Activated CD8-positive, alpha-beta memory T cell treated with anti-CD3 and anti-CD28 coated beads, Interleukin-2, amount 50 U/mL, for 24 hours (primary cell): ENCODE measurements at regions not wholly inside any gene's neighbourhood (a gene's known extent, or its start where the extent isn't known, plus 50 kb on each side); places are given as distances from the start of the nearest gene placed in this dataset.

Source experiments
- DNase-seq: peaks from one replicate; pipeline ENCODE4 v3.0.0-alpha.2; 2020; ENCODE audit errors: extremely low read depth

DNA sequence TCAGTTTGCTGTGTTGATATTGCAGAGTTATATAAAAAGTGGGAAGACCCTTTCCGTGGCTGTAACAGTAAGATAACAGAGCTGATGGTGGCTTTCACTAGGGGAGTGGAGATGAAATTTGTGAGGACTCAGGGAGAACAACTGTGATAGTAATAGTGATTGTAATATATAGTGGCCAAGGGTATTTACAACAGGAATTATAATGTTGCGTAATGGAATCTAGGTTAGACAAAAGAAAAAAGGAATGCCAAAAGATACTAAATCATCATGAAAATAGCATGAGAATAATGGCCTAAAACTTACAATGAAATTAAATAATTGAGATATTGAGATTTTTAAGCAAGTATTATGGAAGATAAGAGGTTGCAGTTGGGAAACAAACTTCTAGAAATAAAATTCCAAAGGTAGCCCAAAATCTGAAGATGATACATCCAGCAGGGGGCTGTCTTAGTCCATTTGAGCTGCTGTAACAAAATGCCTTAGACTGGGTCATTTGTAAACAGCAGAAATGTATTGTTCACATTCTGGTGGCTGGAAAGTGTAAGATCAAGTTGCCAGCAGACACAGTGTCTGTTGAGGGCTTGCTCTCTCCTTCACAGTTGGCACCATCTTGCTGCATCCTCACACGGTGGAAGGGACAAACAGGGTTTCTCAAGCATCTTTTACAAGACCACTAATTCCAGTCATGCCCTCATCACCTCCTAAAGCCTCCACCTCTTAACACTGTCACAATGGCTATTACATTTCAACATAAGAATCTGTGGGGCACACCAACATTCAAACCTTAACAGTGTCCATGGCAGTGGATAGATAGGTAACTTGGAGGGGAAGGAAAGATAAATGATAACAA, 711.2 kb downstream of the MRPL39 start:
- no peak for DNase-seq

DNA sequence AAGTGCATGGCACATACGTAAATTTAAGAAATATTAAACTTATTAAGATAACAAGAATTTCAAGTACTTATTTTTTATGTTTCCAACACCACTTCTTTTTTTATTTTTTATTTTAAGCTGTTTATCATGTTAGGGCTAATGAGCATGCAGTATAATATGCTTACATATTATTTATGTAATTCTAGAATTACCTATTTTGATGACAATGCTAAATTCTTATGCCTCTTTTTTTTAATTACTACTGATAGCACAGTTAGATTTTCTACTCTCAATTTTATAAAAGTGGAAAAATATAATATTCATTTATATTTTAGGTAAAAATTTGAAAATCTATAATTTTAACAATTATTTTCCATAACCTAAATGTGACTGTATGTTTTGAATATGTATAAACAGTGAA, 713.0 kb downstream of the MRPL39 start:
- DNase-seq = no peak

DNA sequence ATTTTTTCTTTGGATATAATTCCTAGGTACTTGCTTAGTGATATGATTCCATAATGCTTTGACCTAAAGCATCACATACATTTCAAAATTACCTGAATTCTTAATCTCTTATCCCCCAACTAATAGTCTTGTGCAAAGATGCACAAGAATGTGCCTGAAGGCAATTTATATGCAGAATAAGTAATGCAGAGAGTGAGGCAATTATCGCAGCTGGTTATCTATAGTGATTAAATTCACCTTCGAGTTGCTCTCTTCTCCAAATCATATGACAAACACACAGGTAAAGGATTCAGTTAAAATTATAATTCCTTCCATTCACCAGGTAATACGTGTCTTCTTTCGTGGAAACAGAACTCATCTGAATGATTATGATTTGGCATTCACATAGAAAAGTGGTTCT, 717.3 kb downstream of the MRPL39 start:
- no peak for DNase-seq

DNA sequence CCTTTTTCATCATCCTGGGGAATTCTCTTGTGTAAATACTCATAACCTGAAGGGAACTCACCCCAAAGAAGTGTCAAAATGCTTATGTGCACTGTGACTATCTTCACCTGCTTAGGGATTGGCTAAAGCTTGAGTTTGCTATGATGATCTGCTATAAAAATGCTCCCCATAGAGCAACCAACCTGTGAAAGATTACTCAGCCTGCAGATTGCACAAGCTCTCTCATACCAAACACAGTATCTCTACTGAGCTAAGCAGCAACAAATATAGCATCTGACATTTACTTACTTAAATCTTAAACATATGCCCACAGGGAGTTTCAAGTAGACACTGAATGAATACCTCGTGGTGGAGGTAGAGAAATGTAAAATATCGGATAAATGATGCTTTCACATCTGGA, 725.8 kb downstream of the MRPL39 start:
- DNase-seq = no peak

DNA sequence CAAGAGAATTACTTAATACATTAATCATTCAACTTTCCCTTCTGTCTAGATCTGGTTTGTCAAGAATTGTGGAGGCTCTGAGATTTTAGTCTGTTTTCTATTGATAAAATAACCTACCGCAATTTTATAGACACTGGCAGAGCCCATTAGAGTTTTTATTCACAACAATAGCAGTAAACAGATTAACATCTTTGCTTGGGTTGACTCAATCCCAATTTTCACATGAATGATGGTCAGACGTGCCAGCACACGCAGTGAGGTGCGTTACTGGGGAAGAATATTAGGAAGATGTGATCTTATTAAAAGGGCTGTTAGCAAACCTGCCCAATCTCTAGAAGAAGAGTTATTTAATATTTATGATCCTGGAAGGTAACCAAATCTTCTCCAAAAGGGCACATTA, 736.6 kb downstream of the MRPL39 start:
- no peak for DNase-seq

DNA sequence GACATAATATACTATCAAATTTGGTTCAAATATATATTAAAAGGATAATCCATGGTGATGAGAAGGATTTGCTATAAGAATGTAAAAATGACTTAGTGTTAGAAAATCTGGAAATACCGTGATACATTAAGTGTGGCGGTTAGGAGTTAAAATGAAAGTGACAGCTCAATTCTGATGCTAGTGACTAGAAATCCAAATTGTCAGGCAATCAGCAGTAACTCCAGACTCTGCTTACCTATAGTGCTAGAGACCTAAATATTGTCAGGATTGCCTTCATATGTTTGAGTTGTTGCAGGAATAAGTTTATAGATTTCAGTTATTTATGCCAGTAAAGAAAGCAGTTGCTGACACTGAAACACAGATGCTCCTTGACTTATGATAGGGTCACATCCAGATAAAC, 737.4 kb downstream of the MRPL39 start:
- no peak for DNase-seq

DNA sequence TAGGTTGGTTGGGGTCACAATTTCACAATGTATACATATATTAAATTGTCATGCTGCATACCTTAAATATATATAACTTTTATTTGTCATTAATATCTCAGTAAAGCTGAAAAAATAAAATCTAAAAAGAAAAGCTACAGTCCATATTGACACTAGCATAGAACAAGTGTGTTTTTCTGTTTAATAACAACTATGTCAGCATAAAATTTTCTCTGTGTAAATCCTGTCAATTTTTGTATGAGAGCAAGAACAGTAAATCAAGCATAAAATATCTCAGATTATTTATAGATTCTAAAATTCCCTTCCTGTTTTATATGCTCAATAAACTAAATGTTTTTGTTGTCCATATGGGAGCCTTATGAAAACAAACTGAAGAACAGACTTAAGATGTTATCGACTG, 739.2 kb downstream of the MRPL39 start:
- DNase-seq = no peak

DNA sequence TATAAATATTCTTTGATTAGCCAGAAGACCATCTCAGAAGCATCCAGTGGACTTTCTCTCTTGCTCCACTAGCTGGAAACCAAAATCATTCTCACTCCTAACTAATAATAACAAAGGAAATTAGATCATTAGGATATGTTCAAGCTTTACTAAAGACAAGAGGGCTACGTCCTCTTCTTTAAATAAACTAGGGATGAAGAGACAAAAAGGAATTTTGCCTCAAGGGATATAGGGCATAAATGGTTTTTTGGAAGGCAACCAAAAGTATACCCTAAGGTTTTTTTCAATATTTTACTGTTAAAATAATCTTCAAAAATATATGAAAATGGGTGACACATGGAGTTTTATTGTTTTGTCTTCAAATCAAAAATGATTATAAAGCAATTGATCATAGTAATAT, 745.8 kb downstream of the MRPL39 start:
- no peak for DNase-seq

DNA sequence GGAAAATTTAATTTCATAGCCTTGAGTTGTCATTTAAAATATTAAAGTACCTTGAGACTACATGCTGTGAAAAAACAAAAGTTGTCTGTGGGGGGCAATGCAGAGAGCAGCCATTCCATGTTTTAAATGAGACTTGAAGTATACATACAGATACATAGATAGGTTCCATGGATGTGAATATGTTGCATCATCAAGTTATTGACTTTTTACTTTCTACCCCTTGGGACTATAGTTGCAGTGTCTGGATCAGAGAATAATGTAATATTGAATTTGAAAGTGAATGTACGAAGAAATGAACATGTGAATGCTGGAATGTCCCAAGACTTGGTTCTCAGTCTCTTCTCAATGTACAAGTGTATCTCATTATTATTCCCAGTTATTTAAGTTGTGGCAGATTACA, 751.0 kb downstream of the MRPL39 start:
- no peak for DNase-seq

DNA sequence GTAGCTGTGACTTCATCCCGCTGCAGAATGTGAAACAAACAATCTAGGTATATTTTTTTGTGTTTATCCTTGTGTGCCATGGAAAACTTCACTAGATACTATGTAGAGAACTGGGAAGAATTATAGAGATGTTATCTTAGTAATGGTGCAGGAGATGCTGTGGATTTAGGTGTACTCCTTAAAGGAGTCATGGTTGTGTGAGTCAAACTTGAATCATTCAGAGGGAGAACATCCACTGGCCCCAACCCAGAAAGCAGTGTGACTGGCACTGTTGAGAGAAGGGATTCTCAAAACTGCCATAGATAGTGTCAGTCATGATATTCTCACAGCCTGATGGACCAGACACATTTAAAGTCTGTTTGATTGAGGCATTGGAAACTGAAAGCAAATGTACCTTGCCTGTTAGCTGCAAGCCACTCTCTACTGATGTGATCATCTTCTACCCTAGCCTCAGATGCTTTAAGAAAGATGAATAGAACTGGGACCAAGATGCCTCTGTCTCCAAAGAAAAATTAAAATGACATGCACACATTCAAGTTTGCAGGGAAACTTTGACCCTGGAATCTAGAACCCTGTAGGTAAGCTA, 754.6 kb downstream of the MRPL39 start:
- DNase-seq = no peak

DNA sequence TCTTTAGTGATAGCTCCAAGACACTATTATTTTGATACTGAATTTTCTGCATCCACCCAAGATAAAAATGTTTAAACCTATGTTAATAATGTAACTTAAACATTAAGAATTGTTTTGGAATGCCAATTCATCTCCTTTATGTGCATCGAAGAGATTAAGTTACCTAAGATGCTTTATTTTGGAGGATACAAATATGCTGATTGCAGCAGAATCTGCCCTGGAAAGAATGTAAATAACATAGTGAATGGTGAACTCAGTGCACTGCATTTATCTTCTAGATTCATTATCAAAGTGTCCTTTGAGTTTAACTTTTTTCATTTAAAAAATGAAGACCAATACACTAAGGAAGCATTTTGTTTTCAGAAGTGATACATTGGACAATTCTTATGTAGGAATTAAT, 757.2 kb downstream of the MRPL39 start:
- DNase-seq = no peak

DNA sequence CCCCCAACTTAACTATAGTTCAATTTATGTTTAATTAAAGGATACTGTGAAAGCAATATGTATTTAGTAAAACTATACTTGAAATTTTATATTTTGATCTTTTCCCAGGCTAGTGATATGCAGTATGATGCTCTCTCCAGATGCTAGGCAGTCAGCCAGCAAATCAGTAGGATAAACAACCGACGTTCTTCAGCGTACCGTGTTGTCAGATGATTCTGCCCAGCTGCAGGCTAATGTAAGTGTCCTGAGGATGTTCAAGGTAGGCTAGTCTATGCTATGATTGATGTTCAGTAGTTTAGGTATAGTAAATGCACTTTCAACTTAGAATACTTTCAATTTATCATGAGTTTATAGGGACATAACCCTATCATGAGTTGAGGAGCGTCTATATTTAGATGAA, 762.6 kb downstream of the MRPL39 start:
- no peak for DNase-seq

DNA sequence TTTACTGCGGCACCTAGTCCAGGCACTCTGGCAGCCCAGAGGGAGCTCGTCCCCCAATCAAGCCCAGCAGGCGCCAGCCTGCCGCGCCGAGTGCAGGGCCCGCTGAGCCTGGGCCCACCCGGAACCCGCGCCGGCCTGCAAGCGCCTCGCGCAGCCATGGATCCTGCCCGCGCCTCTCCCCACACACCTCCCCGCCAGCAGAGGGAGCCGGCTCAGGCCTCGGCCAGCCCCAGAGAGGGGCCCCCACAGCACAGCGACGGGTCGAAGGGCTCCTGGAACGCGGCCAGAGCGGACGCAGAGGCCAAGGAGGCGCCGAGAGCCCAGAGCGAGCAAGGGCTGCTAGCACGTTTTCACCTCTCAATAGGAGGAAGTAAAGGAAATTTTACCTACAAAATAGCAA, 767.0 kb downstream of the MRPL39 start:
- DNase-seq = no peak

DNA sequence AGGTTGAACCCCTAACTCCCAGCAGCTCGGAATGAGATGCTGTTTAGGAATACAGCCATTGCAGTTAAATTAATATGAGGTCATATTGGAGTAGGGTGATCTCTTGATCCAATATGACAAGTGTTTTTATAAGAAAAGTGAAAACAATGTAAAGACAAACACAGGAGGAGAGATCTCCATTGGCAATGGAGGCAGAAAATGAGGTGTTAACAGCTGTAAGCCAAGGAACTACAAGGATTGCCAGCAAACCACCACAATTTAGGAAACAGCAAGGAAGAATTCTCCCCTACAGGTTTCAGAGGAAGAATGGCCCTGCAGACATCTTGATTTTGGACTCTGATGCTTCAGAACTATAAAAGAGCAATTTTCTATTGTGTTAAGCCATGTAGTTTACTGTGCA, 774.3 kb downstream of the MRPL39 start:
- DNase-seq = no peak

DNA sequence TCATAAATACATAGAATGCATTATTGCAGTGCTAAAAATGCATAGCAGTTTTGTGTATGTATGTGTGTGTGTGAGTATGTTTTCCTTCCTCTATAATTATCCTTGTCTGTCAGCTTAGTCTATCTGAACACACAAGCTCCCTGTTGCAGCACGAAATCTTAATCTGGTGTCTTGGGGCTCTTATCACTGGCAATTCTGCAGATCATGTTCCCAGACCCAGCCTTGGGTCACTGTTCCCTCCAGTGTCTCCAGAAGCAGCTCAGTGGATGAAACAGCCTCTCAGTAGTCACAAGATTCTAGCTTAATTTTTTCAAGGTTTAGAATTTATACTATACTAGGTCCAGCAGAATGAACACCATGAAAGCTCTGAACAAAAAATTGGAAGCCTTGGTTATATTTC, 777.9 kb downstream of the MRPL39 start:
- DNase-seq = no peak

DNA sequence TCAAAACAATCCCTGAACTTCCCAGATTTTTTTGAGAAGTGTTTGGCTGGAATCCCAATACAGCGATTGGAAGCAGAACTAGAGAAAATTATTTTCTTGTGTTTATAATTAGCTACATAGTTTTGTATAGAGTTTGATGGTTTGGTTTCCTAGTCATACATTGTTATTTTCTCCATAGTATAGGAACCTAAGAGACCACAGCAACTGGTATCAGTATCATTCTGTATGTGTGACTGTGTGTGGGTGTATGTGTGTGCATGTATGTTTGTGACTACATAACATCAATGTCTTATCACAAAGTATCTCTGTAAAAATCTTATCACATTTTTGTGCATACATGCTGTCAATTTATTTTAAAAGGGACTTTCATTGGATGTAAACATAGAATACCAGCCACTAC, 780.5 kb downstream of the MRPL39 start:
- DNase-seq = no peak

DNA sequence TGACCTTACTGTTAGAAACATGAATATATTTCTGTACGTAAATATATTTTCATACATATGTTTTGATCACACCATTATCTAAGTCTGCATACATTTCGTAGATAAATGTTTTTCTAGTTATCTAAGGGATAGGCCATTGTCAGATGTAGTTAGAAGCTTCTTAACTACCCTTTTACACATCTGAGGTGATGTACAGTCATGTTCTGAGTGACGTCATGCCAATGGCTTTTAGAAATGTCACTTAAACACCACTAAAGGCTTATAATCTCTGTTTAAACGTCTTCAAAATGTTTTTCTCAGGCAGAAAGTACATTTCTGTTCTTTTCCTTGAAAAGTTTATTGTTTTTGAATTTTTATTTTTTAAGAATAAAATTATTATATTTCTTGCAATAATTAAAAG, 781.9 kb downstream of the MRPL39 start:
- DNase-seq = no peak

DNA sequence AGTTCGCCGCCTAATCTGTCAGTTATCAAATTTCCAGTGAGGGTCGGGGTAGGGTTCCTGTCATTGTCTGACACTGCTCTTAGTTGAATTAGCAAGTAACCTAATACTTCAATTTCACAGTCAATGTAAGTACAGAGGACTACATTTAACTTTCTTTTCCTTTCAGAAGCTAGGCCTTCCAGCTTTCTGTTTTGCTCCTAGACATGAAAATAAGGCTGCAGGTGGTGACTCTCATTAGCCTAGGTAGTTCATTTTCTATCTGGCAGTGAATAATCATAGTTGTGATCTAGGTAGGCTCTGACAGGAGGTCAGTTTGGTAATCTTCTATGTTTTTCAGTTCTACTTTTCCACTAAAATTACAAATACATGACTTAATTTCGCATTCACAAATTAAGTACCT, 783.1 kb downstream of the MRPL39 start:
- DNase-seq = no peak

DNA sequence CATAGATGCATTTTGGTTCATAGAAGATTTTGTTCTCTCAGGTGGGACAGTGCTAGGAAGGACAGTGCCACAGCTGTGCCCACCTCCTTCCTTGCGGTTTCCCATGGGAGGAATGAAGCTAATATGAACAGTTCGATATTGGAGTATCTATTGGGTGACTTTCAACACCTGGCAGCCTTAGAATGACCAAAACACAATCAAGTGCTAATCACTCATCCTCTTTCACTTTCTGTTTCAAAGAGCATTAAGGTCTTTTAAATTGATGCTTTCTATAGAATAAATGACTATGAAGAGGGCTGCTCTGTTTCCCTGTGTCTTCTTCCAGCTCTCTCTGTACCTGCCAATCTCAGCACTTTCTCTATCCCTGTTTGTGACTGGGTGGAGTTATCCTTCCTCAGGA, 784.0 kb downstream of the MRPL39 start:
- DNase-seq = no peak

DNA sequence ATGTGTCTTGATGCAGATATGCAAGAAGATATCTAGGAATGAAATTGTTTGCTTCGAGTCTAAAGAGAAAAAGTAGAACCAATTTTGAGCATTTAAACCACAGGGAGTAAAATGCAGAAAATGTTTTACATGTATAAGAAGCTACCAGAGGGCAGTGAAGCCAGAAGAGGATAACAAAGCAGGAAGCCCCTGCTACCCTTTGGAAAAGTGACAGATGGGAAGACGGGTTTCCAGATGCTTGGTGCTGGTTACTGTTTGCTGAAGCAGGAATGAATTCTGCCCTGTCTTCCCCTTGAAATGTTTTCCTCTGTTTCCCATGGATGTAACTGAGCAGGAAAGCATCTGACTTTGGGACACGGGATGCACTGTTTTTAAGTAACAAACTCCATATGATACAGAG, 822.2 kb downstream of the MRPL39 start:
- DNase-seq = no peak

DNA sequence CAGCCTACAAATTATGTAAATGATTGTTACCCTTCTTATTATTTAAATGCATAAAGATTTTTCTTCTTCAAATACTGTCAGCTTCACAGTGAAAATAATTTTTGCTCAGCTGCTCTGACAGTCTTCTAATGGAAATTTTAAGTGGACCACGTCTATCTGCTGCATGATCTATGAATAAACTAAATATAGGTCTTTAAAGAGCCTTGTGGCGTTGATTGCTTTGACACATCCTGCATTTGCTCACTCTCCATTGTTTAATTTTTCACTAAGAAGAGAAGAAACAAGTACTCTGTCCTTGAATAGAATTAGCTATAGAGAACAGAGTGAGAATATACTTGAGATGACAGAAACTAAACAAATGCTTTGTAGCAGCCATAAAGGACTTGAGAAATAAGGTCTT, 826.1 kb downstream of the MRPL39 start:
- no peak for DNase-seq

DNA sequence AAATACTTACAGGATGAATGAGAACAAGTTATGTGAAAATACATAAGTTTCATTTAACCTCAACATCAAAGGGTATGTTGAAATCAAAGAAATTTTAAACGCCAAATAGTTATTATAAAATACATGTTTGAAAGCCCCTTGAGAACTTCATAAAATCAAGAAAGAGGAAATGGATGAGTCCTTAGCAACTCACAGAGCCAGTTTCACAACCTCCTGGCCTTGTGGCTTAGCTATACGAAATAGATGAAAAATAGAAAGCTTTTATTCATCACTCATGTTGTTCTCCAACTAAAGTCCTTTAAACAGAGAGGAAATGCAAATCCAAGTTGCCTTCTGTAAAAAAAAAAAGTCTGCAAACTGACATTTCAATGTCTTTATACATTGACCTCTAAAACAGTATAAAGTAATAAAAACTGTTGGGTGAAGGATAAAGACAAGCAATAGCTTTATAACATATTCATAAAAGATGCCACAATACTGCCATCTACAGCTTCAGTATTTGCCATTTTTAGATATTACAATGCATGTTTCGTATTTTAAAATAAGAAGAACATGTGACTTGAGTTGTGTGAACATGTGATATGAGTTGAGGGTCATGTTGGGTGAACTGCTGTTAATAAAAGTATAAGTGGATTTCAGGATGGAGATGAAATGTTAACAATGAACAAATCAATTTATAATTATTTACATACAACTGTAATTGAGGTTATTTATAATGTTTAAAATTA, 847.8 kb downstream of the MRPL39 start:
- DNase-seq = no peak

DNA sequence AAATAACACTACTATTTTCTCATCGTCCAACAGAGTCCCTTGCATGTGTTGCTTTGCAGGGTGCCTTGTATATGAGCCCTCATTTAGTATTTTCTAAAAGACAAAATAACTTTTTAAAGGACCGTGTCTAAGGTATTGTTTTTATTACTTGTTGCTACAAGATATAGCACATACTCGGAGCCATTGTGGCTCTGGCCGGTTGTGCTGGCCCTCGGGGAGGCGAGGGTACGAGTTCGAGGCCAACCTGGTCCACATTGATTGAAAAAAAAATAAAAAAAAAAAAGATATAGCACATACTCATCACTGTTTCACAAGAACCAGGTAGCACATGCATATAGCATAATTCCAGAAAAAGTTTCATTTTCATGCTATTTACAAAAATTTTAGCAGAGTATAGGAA, 869.2 kb downstream of the MRPL39 start:
- no peak for DNase-seq
